ENCODE measurements at regions not wholly inside any gene's neighbourhood (a gene's known extent, or its start where the extent isn't known, plus 50 kb on each side); places are given as distances from the start of the nearest gene placed in this dataset.

DNA sequence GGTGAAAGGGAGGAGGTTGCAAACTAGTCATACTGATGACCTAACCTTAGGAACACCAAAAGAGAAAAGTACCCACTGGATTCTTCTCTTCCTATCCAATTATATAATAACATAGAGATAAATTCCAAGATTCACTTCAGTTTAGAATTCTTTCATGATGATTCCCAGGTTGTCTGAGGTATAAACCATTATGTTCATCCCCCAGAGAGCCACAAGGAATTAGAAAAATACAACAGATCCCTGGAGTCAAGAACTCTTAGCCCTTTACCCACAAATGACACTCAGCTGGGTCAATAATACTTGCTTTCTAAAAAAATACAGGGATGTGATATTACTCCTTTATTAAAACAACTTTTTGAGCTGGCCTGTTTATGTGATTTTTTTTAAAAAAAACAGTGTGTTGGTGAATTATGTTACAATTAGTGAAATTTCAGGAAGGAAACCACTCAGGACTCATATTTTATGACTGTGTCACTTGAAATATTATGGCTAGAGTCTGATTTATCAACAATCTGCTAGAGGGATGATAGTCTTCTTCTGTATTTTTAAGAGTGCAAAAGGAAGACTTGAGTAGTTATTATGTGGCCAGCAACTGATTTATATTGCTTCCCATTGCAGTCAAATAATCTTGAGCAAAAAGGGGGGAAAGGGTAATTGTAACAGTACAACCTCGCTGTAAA is 338.2 kb downstream of the NFIB start:
- POLR2A ChIA-PET (ENCODE audit: low non-redundant PET) = no interaction called here
- H3K4me3 ChIP-seq (ENCODE audit: low read depth, low read length, poor library complexity, severe bottlenecking) = no peak overlapping the region
- no peak for DNase-seq (ENCODE audit: low spot score)
- H3K27ac ChIP-seq (ENCODE audit: low read depth, low read length, poor library complexity, severe bottlenecking) = no peak overlapping the region
- intact Hi-C loops (cut with micrococcal nuclease; ENCODE audit: unreplicated experiment) = no loop called here
- no peak for TF ChIP-seq EZH2 (IDR thresholded peaks at IDR 0.05; ENCODE audit: borderline replicate concordance, low read depth, low read length, poor library complexity, severe bottlenecking)
- TF ChIP-seq, protein P1, sequence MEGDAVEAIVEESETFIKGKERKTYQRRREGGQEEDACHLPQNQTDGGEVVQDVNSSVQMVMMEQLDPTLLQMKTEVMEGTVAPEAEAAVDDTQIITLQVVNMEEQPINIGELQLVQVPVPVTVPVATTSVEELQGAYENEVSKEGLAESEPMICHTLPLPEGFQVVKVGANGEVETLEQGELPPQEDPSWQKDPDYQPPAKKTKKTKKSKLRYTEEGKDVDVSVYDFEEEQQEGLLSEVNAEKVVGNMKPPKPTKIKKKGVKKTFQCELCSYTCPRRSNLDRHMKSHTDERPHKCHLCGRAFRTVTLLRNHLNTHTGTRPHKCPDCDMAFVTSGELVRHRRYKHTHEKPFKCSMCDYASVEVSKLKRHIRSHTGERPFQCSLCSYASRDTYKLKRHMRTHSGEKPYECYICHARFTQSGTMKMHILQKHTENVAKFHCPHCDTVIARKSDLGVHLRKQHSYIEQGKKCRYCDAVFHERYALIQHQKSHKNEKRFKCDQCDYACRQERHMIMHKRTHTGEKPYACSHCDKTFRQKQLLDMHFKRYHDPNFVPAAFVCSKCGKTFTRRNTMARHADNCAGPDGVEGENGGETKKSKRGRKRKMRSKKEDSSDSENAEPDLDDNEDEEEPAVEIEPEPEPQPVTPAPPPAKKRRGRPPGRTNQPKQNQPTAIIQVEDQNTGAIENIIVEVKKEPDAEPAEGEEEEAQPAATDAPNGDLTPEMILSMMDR (conservative IDR thresholded peaks at IDR 0.05; ENCODE audit: low read depth, low read length) = no peak
- H3K27me3 ChIP-seq (replicated peaks; ENCODE audit: insufficient read depth, low read depth, low read length, poor library complexity) = no peaks in the 10 kb centered on the region
- BruUV-seq (replicated peaks) = no TSS peak
- H3K9me3 ChIP-seq (ENCODE audit: low read depth, low read length, poor library complexity, severe bottlenecking) = no peaks in the 10 kb centered on the region
- CTCF ChIA-PET = no interaction called here
- no peaks in the 10 kb centered on the region for H3K4me1 ChIP-seq (ENCODE audit: insufficient read depth, low read length, poor library complexity, severe bottlenecking)
- no peaks in the 10 kb centered on the region for H3K36me3 ChIP-seq (ENCODE audit: insufficient read depth, low read length, poor library complexity, severe bottlenecking)

GRCh38 chr9:13974891-13975290 is 339.1 kb downstream of the NFIB start:
- ChIA-PET CTCF (no interaction called here), POLR2A (ENCODE audit: low non-redundant PET) (no interaction called here)
- Histone ChIP-seq H3K9me3 (ENCODE audit: low read depth, low read length, poor library complexity, severe bottlenecking) (no peaks in the 10 kb centered on the region), H3K4me3 (ENCODE audit: low read depth, low read length, poor library complexity, severe bottlenecking) (no peak overlapping the region), H3K27me3 (replicated peaks; ENCODE audit: insufficient read depth, low read depth, low read length, poor library complexity) (no peaks in the 10 kb centered on the region), H3K27ac (ENCODE audit: low read depth, low read length, poor library complexity, severe bottlenecking) (no peak overlapping the region), H3K4me1 (ENCODE audit: insufficient read depth, low read length, poor library complexity, severe bottlenecking) (no peaks in the 10 kb centered on the region), H3K36me3 (ENCODE audit: insufficient read depth, low read length, poor library complexity, severe bottlenecking) (no peaks in the 10 kb centered on the region)
- no peak for TF ChIP-seq EZH2 (IDR thresholded peaks at IDR 0.05; ENCODE audit: borderline replicate concordance, low read depth, low read length, poor library complexity, severe bottlenecking)
- TF ChIP-seq, protein P1 (conservative IDR thresholded peaks at IDR 0.05; ENCODE audit: low read depth, low read length) = no peak
- intact Hi-C loops (cut with micrococcal nuclease; ENCODE audit: unreplicated experiment) = no loop called here
- no TSS peak for BruUV-seq (replicated peaks)
- DNase-seq (ENCODE audit: low spot score) = no peak

GRCh38 chr9:13971966-13972655 is 341.8 kb downstream of the NFIB start:
- Histone ChIP-seq H3K27me3 (replicated peaks; ENCODE audit: insufficient read depth, low read depth, low read length, poor library complexity) (no peaks in the 10 kb centered on the region), H3K27ac (ENCODE audit: low read depth, low read length, poor library complexity, severe bottlenecking) (no peak overlapping the region), H3K4me3 (ENCODE audit: low read depth, low read length, poor library complexity, severe bottlenecking) (no peak overlapping the region), H3K36me3 (ENCODE audit: insufficient read depth, low read length, poor library complexity, severe bottlenecking) (no peaks in the 10 kb centered on the region), H3K9me3 (ENCODE audit: low read depth, low read length, poor library complexity, severe bottlenecking) (no peaks in the 10 kb centered on the region), H3K4me1 (ENCODE audit: insufficient read depth, low read length, poor library complexity, severe bottlenecking) (no peaks in the 10 kb centered on the region)
- BruUV-seq (replicated peaks) = no TSS peak
- TF ChIP-seq, protein P1 (conservative IDR thresholded peaks at IDR 0.05; ENCODE audit: low read depth, low read length) = no peak
- TF ChIP-seq EZH2 (IDR thresholded peaks at IDR 0.05; ENCODE audit: borderline replicate concordance, low read depth, low read length, poor library complexity, severe bottlenecking) = no peak
- POLR2A ChIA-PET (ENCODE audit: low non-redundant PET) = interaction anchor here (0.7 kb wide), 1 partner anchor 12 kb away, joined by 3 read pairs; no protein-coding TSS in a partner anchor
- no peak for DNase-seq (ENCODE audit: low spot score)
- CTCF ChIA-PET = no interaction called here
- intact Hi-C loops (cut with micrococcal nuclease; ENCODE audit: unreplicated experiment) = no loop called here

All from A673 (cell line).